ENCODE measurements at regions not wholly inside any gene's neighbourhood (a gene's known extent, or its start where the extent isn't known, plus 50 kb on each side); places are given as distances from the start of the nearest gene placed in this dataset.

DNA sequence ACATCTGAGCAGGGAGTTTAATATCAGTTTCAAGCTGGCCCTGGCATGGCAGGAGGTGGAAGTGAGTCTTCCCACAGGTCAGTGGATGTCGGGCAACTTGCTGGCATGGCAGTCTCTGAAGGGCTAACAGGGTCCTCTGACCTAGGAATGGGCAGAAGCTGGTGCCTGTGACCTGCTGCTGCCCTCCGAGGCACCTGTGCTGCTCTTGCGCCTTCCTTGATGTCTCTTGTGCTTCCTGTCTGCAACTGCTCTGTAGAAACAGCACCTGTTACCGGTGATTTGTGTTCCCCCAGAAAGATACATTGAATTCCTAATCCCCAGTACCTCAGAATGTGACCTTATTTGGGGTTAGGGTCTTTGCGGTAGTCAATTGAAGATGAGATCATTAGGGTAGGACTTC is 86.5 kb upstream of the SLC22A11 start:
- no peak for TF ChIP-seq BRCA1 (IDR thresholded peaks at IDR 0.05)
- no peak for TF ChIP-seq BRCA1 (CRISPR knock-in tag; IDR thresholded peaks at IDR 0.05)
- TF ChIP-seq RCOR1 (IDR thresholded peaks at IDR 0.05; ENCODE audit: borderline replicate concordance in 1 of 2, low read depth in 2 of 2, low read length in 2 of 2), result no peak
- no peak for TF ChIP-seq NUFIP1 (IDR thresholded peaks at IDR 0.05; ENCODE audit: partially characterized antibody)
- TF ChIP-seq FOXM1 (IDR thresholded peaks at IDR 0.05; ENCODE audit: low read depth), result no peak
- no peak for TF ChIP-seq FOXM1 (CRISPR knock-in tag; IDR thresholded peaks at IDR 0.05; ENCODE audit: low read depth)
- TF ChIP-seq HDAC2 (IDR thresholded peaks at IDR 0.05), result no peak
- TF ChIP-seq RB1 (IDR thresholded peaks at IDR 0.05; ENCODE audit: low read depth), result no peak
- no peak for TF ChIP-seq CEBPB (tag; IDR thresholded peaks at IDR 0.05)
- no peak for TF ChIP-seq ELF4 (CRISPR knock-in tag; IDR thresholded peaks at IDR 0.05)
- no peak for TF ChIP-seq ZC3H11A (IDR thresholded peaks at IDR 0.05; ENCODE audit: low read depth, low read length)
- TF ChIP-seq ZBTB26 (CRISPR knock-in tag; IDR thresholded peaks at IDR 0.05), result no peak
- TF ChIP-seq, protein P1, sequence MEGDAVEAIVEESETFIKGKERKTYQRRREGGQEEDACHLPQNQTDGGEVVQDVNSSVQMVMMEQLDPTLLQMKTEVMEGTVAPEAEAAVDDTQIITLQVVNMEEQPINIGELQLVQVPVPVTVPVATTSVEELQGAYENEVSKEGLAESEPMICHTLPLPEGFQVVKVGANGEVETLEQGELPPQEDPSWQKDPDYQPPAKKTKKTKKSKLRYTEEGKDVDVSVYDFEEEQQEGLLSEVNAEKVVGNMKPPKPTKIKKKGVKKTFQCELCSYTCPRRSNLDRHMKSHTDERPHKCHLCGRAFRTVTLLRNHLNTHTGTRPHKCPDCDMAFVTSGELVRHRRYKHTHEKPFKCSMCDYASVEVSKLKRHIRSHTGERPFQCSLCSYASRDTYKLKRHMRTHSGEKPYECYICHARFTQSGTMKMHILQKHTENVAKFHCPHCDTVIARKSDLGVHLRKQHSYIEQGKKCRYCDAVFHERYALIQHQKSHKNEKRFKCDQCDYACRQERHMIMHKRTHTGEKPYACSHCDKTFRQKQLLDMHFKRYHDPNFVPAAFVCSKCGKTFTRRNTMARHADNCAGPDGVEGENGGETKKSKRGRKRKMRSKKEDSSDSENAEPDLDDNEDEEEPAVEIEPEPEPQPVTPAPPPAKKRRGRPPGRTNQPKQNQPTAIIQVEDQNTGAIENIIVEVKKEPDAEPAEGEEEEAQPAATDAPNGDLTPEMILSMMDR (IDR thresholded peaks at IDR 0.05 in 2 of 3, conservative IDR thresholded peaks at IDR 0.05 in 1 of 3; ENCODE audit: insufficient read depth in 2 of 3, low read depth in 1 of 3, low read length in 3 of 3), result no peak

Data from K562 (cell line).